GM18867 (cell line): ENCODE measurements at regions not wholly inside any gene's neighbourhood (a gene's known extent, or its start where the extent isn't known, plus 50 kb on each side); places are given as distances from the start of the nearest gene placed in this dataset.
"Not testable (repeated sequence)": the region's sequence is repeated elsewhere in the genome, so short reads cannot be mapped to it uniquely, and the experiment has no call there.

ENCODE experiments used
- ATAC-seq: cut with Tn5 transposase; IDR thresholded peaks from one replicate; pipeline ENCODE4 v1.9.1; 2021; ENCODE audit warnings: mild to moderate bottlenecking, moderate library complexity; ENCODE audit not compliant: unreplicated experiment

- ATAC-seq, result no peak
Measured at GRCh38 chr6:101110814-101111213, 229.7 kb upstream of the ASCC3 start.

- ATAC-seq, result no peak
Measured at GRCh38 chr6:101113468-101114260, 232.5 kb upstream of the ASCC3 start.

- peak; percentile 71 for ATAC-seq
Measured at GRCh38 chr6:101114703-101115102, 233.6 kb upstream of the ASCC3 start.

- ATAC-seq, result no peak
Measured at GRCh38 chr6:101116337-101116736, 235.2 kb upstream of the ASCC3 start.

- ATAC-seq, result no peak
Measured at GRCh38 chr6:101117393-101118135, 236.4 kb upstream of the ASCC3 start.

GRCh38 chr6:101118136-101118396 is 236.9 kb upstream of the ASCC3 start:
- no peak for ATAC-seq

GRCh38 chr6:101120747-101121146 is 239.6 kb upstream of the ASCC3 start:
- no peak for ATAC-seq

- ATAC-seq, result no peak
Measured at GRCh38 chr6:101125380-101125971, 244.3 kb upstream of the ASCC3 start.

- no peak for ATAC-seq
Measured at GRCh38 chr6:101126501-101126900, 245.4 kb upstream of the ASCC3 start.

GRCh38 chr6:101129851-101130250 is 248.7 kb upstream of the ASCC3 start:
- no peak for ATAC-seq

- ATAC-seq, result no peak
Measured at GRCh38 chr6:101146389-101146788, 247.1 kb upstream of the GRIK2 start.

- ATAC-seq, result no peak
Measured at GRCh38 chr6:101150226-101150625, 243.3 kb upstream of the GRIK2 start.

GRCh38 chr6:101157638-101158037 is 235.9 kb upstream of the GRIK2 start:
- not testable (repeated sequence) for ATAC-seq

- ATAC-seq, result no peak
Measured at GRCh38 chr6:101163611-101164010, 229.9 kb upstream of the GRIK2 start.

GRCh38 chr6:101167638-101168037 is 225.9 kb upstream of the GRIK2 start:
- no peak for ATAC-seq

GRCh38 chr6:101171049-101171448 is 222.5 kb upstream of the GRIK2 start:
- not testable (repeated sequence) for ATAC-seq

- no peak for ATAC-seq
Measured at GRCh38 chr6:101178748-101179147, 214.8 kb upstream of the GRIK2 start.

- ATAC-seq, result no peak
Measured at GRCh38 chr6:101181006-101181405, 212.5 kb upstream of the GRIK2 start.

- ATAC-seq, result not testable (repeated sequence)
Measured at GRCh38 chr6:101188285-101188798, 205.2 kb upstream of the GRIK2 start.

GRCh38 chr6:101195588-101195987 is 197.9 kb upstream of the GRIK2 start:
- no peak for ATAC-seq

- ATAC-seq, result no peak
Measured at GRCh38 chr6:101199441-101199840, 194.1 kb upstream of the GRIK2 start.

- no peak for ATAC-seq
Measured at GRCh38 chr6:101202867-101203374, 190.6 kb upstream of the GRIK2 start.
